Body of pancreas (tissue), 4 donors: ENCODE measurements at regions not wholly inside any gene's neighbourhood (a gene's known extent, or its start where the extent isn't known, plus 50 kb on each side); places are given as distances from the start of the nearest gene placed in this dataset.

Source experiments
- CTCF ChIP-seq, 7 experiments: fragments of 450-650 bp in 4 of 7; fragments of 200-600 bp in 3 of 7; sonication (generic) in 3 of 7; IDR thresholded peaks; one replicate each; pipeline ENCODE4 v1.5.1; 2016 to 2019; ENCODE audit warnings: antibody characterized with exemption in 7 of 7
- POLR2A ChIP-seq, 3 donors: fragments of 450-650 bp; IDR thresholded peaks; one replicate each; pipeline ENCODE4 v1.6.1; 2016; ENCODE audit warnings: antibody characterized with exemption in 3 of 3, mild to moderate bottlenecking in 2 of 3

GRCh38 chr12:30047516-30048254, 263.9 kb upstream of the TMTC1 start:
- TF ChIP-seq CTCF (IDR thresholded peaks at IDR 0.05) = no peak
- TF ChIP-seq POLR2A (IDR thresholded peaks at IDR 0.05) = no peak
